WTC11 (cell line): ENCODE measurements at regions not wholly inside any gene's neighbourhood (a gene's known extent, or its start where the extent isn't known, plus 50 kb on each side); places are given as distances from the start of the nearest gene placed in this dataset.

Source experiments
- ATAC-seq: fragments of 200-7000 bp; cut with Tn5 transposase; 2 replicates; pipeline ENCODE4 v1.10.0; 2021; ENCODE audit warnings: mild to moderate bottlenecking, moderate library complexity
- CTCF ChIA-PET: fragments of 300-600 bp; sonication (Branson Sonifier 250); formaldehyde crosslinking; loops from one replicate; lab custom pipeline; 2021; ENCODE audit warnings: antibody characterized with exemption; lab: Charles Lee
- POLR2A ChIA-PET: fragments of 350-600 bp; sonication (Branson Sonifier 250); formaldehyde crosslinking; loops from one replicate; lab custom pipeline; 2021; ENCODE audit warnings: antibody characterized with exemption; lab: Charles Lee
- DNase-seq: peaks from one replicate; pipeline ENCODE4 v3.0.0; 2021; ENCODE audit warnings: low spot score
- H3K27ac Mint-ChIP-seq: 2 replicates; pipeline ENCODE4 v1.8.0; 2021; ENCODE audit warnings: mixed read lengths
- H3K27me3 Mint-ChIP-seq: 2 replicates; pipeline ENCODE4 v1.8.0; 2021; ENCODE audit warnings: low read depth, mild to moderate bottlenecking, moderate library complexity, mixed read lengths
- H3K36me3 Mint-ChIP-seq: 2 replicates; pipeline ENCODE4 v1.8.0; 2021; ENCODE audit warnings: mixed read lengths
- H3K4me1 Mint-ChIP-seq: 2 replicates; pipeline ENCODE4 v1.8.0; 2022; ENCODE audit warnings: mixed read lengths
- H3K4me3 Mint-ChIP-seq: 2 replicates; pipeline ENCODE4 v1.8.0; 2021; ENCODE audit warnings: mild to moderate bottlenecking, moderate library complexity, mixed read lengths
- H3K9me3 Mint-ChIP-seq: 2 replicates; pipeline ENCODE4 v1.8.0; 2021; ENCODE audit warnings: mixed read lengths
- AR ChIP-seq: fragments of 250-450 bp; sonication (Bioruptor Pico); IDR thresholded peaks from 2 replicates; pipeline ENCODE4 v1.9.0; 2021; ENCODE audit warnings: mild to moderate bottlenecking
- ARID4B ChIP-seq: sonication (generic); formaldehyde crosslinking; IDR thresholded peaks from 2 replicates; pipeline ENCODE4 v1.8.0; 2023; ENCODE audit warnings: missing genetic modification reagents, mild to moderate bottlenecking, borderline replicate concordance
- CTCF ChIP-seq: fragments of 200-600 bp; IDR thresholded peaks from 2 replicates; pipeline ENCODE4 v1.8.0; 2022; ENCODE audit warnings: antibody characterized with exemption
- ELF4 ChIP-seq: sonication (generic); formaldehyde crosslinking; IDR thresholded peaks from 2 replicates; pipeline ENCODE4 v1.8.1; 2022; ENCODE audit warnings: low read depth, mild to moderate bottlenecking, moderate library complexity, missing genetic modification reagents
- NR2C2 ChIP-seq: sonication (generic); formaldehyde crosslinking; IDR thresholded peaks from 2 replicates; pipeline ENCODE4 v1.8.0; 2022; ENCODE audit warnings: mild to moderate bottlenecking, missing genetic modification reagents
- NR3C1 ChIP-seq: sonication (generic); formaldehyde crosslinking; conservative IDR thresholded peaks from 2 replicates; pipeline ENCODE4 v1.8.1; 2023; ENCODE audit warnings: low read depth, mild to moderate bottlenecking, missing genetic modification reagents
- PRDM15 ChIP-seq: sonication (generic); formaldehyde crosslinking; IDR thresholded peaks from 2 replicates; pipeline ENCODE4 v1.8.0; 2022; ENCODE audit warnings: missing genetic modification reagents
- PRRX2 ChIP-seq: fragments of 250-450 bp; sonication (Bioruptor Pico); IDR thresholded peaks from 2 replicates; pipeline ENCODE4 v1.8.0; 2021; ENCODE audit warnings: mild to moderate bottlenecking
- SMAD3 ChIP-seq: sonication (generic); formaldehyde crosslinking; IDR thresholded peaks from 2 replicates; pipeline ENCODE4 v1.8.0; 2022; ENCODE audit warnings: missing genetic modification reagents, mild to moderate bottlenecking, borderline replicate concordance
- SOX15 ChIP-seq: fragments of 250-450 bp; sonication (Bioruptor Pico); IDR thresholded peaks from 2 replicates; pipeline ENCODE4 v1.9.0; 2021; ENCODE audit warnings: mild to moderate bottlenecking
- TEAD4 ChIP-seq: sonication (generic); formaldehyde crosslinking; IDR thresholded peaks from 2 replicates; pipeline ENCODE4 v1.8.0; 2022; ENCODE audit warnings: mild to moderate bottlenecking, missing genetic modification reagents
- ZBTB21 ChIP-seq: sonication (generic); formaldehyde crosslinking; IDR thresholded peaks from 2 replicates; pipeline ENCODE4 v1.8.1; 2023; ENCODE audit warnings: mild to moderate bottlenecking, missing genetic modification reagents, borderline replicate concordance
- ZNF138 ChIP-seq: sonication (generic); formaldehyde crosslinking; conservative IDR thresholded peaks from 2 replicates; pipeline ENCODE4 v1.8.1; 2022; ENCODE audit warnings: mild to moderate bottlenecking, moderate library complexity, missing genetic modification reagents
- ZNF416 ChIP-seq: fragments of 250-450 bp; sonication (Bioruptor Pico); IDR thresholded peaks from 2 replicates; pipeline ENCODE4 v1.9.0; 2021; ENCODE audit warnings: mild to moderate bottlenecking, inconsistent platforms
- TF ChIP-seq, protein P1 (sequence below): sonication (generic); formaldehyde crosslinking; IDR thresholded peaks from 2 replicates; pipeline ENCODE4 v1.8.1; 2022; ENCODE audit warnings: low read depth, mild to moderate bottlenecking, moderate library complexity, missing genetic modification reagents, borderline replicate concordance
- TF ChIP-seq, protein P2 (sequence below): sonication (generic); formaldehyde crosslinking; IDR thresholded peaks from 2 replicates; pipeline ENCODE4 v1.8.0; 2022; ENCODE audit warnings: mild to moderate bottlenecking, missing genetic modification reagents
- TF ChIP-seq, protein P3 (sequence below): sonication (generic); formaldehyde crosslinking; IDR thresholded peaks from 2 replicates; pipeline ENCODE4 v1.8.1; 2023; ENCODE audit warnings: mild to moderate bottlenecking, missing genetic modification reagents, moderate library complexity

DNA sequence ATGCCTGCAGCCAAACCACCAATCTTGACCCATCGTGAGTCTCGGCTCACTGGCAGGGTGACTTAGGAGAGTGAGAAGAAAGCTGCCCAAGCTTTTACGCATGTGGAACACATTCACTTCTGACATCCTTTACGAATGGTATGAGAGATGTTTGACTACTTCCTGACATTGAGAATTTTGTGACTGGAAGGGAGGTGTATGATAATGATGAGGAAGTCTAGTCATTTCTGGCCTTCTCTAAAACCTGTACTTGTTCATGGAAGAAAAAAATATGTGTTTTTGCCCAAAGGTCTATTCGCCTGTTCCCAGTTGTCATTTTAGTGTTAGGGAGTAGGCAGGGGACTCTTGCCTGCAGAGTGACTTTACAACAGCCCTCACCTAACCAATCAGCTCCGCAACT, 227.2 kb upstream of the ATP2B1 start:
- Mint-ChIP-seq H3K4me1 (peaks cover 42% of the 10 kb centered on the region), H3K4me3 (no peak overlapping the region), H3K27me3 (no peaks in the 10 kb centered on the region), H3K9me3 (no peaks in the 10 kb centered on the region)
- ATAC-seq (no peak), DNase-seq (no peak)
- CTCF ChIA-PET, result interaction anchor here (1.1 kb wide), 1 partner anchor 12 kb away, joined by 3 read pairs; no protein-coding TSS in a partner anchor
- POLR2A ChIA-PET, result no interaction called here
- TF ChIP-seq, protein P1, sequence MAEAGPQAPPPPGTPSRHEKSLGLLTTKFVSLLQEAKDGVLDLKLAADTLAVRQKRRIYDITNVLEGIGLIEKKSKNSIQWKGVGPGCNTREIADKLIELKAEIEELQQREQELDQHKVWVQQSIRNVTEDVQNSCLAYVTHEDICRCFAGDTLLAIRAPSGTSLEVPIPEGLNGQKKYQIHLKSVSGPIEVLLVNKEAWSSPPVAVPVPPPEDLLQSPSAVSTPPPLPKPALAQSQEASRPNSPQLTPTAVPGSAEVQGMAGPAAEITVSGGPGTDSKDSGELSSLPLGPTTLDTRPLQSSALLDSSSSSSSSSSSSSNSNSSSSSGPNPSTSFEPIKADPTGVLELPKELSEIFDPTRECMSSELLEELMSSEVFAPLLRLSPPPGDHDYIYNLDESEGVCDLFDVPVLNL (CRISPR knock-in tag), result no peak
- TF ChIP-seq AR (CRISPR knock-in tag), result no peak
- no peak for TF ChIP-seq PRRX2 (CRISPR knock-in tag)
- TF ChIP-seq TEAD4 (CRISPR knock-in tag), result no peak
- TF ChIP-seq SMAD3 (CRISPR knock-in tag), result no peak
- no peak for TF ChIP-seq ZNF416 (CRISPR knock-in tag)
- TF ChIP-seq ZNF138 (CRISPR knock-in tag), result no peak
- TF ChIP-seq PRDM15 (CRISPR knock-in tag), result no peak
- TF ChIP-seq SOX15, result no peak
- no peak for TF ChIP-seq NR3C1 (CRISPR knock-in tag)
- no peak for TF ChIP-seq NR2C2 (CRISPR knock-in tag)
- TF ChIP-seq ELF4 (CRISPR knock-in tag), result no peak
- TF ChIP-seq, all 79 proteins: peak for 0
- Mint-ChIP-seq H3K36me3 (no peaks in the 10 kb centered on the region), H3K27ac (no peak overlapping the region)

DNA sequence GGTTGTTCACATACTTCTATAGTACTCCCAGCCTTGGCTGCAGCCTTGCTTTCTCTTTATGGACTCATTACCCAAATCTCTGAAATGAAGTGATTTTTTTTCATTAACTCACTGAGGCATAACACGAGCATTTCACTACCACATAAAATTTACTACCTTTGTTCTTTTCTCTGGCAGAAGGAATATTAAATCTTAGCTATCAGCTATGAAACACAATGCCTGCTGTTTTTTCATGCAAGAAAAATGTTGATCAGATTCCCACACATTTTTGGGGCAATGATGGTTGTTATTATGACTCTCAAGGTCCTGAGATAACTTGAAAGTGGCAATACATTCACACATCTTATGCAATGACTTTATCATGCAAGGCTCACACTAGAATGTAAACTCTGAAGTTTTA, 225.3 kb upstream of the ATP2B1 start:
- H3K9me3 Mint-ChIP-seq, result no peaks in the 10 kb centered on the region
- CTCF ChIA-PET, result no interaction called here
- H3K4me3 Mint-ChIP-seq, result no peak overlapping the region
- H3K36me3 Mint-ChIP-seq, result no peaks in the 10 kb centered on the region
- no peak for DNase-seq
- H3K27me3 Mint-ChIP-seq, result no peaks in the 10 kb centered on the region
- POLR2A ChIA-PET, result no interaction called here
- no peak overlapping the region for H3K27ac Mint-ChIP-seq
- no peak for ATAC-seq
- peaks cover 32% of the 10 kb centered on the region for H3K4me1 Mint-ChIP-seq
- TF ChIP-seq ZBTB21 (CRISPR knock-in tag), result no peak
- TF ChIP-seq, protein P2, sequence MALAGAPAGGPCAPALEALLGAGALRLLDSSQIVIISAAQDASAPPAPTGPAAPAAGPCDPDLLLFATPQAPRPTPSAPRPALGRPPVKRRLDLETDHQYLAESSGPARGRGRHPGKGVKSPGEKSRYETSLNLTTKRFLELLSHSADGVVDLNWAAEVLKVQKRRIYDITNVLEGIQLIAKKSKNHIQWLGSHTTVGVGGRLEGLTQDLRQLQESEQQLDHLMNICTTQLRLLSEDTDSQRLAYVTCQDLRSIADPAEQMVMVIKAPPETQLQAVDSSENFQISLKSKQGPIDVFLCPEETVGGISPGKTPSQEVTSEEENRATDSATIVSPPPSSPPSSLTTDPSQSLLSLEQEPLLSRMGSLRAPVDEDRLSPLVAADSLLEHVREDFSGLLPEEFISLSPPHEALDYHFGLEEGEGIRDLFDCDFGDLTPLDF (CRISPR knock-in tag), result no peak
- TF ChIP-seq CTCF, result no peak
- no peak for TF ChIP-seq ARID4B (CRISPR knock-in tag)
- TF ChIP-seq, protein P3, sequence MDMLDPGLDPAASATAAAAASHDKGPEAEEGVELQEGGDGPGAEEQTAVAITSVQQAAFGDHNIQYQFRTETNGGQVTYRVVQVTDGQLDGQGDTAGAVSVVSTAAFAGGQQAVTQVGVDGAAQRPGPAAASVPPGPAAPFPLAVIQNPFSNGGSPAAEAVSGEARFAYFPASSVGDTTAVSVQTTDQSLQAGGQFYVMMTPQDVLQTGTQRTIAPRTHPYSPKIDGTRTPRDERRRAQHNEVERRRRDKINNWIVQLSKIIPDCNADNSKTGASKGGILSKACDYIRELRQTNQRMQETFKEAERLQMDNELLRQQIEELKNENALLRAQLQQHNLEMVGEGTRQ, result no peak
